K562 (cell line): ENCODE measurements at regions not wholly inside any gene's neighbourhood (a gene's known extent, or its start where the extent isn't known, plus 50 kb on each side); places are given as distances from the start of the nearest gene placed in this dataset.

Experiments used
- CHCHD3 ChIP-seq: fragments of 250-450 bp; sonication (Bioruptor Pico); IDR thresholded peaks from 2 replicates; pipeline ENCODE4 v2.1.2; 2022; ENCODE audit warnings: mild to moderate bottlenecking
- DPF2 ChIP-seq: fragments of 450-650 bp; IDR thresholded peaks from 2 replicates; pipeline ENCODE4 v1.6.1; 2016
- GATAD2B ChIP-seq: fragments of 450-650 bp; IDR thresholded peaks from 2 replicates; pipeline ENCODE4 v1.6.1; 2017; ENCODE audit warnings: mild to moderate bottlenecking, borderline replicate concordance
- HOMEZ ChIP-seq: fragments of 250-450 bp; sonication (Bioruptor Pico); IDR thresholded peaks from 2 replicates; pipeline ENCODE4 v1.4.0; 2020; ENCODE audit warnings: mild to moderate bottlenecking, moderate library complexity
- JUND ChIP-seq, 2 experiments: IDR thresholded peaks; 2 replicates in 1 of 2; 3 replicates in 1 of 2; pipeline ENCODE4 v1.6.1; 2011; ENCODE audit warnings: borderline replicate concordance in 2 of 2, low read depth in 2 of 2, low read length in 2 of 2, improper control_type of control experiment in 1 of 2, missing biosample characterization in 1 of 2, missing genetic modification characterization in 1 of 2, missing genetic modification reagents in 1 of 2
- MAFK ChIP-seq: IDR thresholded peaks from 2 replicates; pipeline ENCODE4 v1.6.1; 2011; ENCODE audit warnings: low read length, improper control_type of control experiment
- MEF2A ChIP-seq: IDR thresholded peaks from 2 replicates; pipeline ENCODE4 v1.6.1; 2011; ENCODE audit warnings: low read depth, mild to moderate bottlenecking, low read length, moderate library complexity; ENCODE audit not compliant: control insufficient read depth
- NFE2 ChIP-seq: IDR thresholded peaks from 2 replicates; pipeline ENCODE4 v1.6.1; 2014; ENCODE audit warnings: antibody characterized with exemption, low read depth
- NR4A1 ChIP-seq, 2 experiments: fragments of 250-450 bp in 1 of 2; fragments of 450-650 bp in 1 of 2; sonication (Bioruptor Pico) in 1 of 2; IDR thresholded peaks; 2 replicates each; pipeline versions ENCODE4 v1.4.0 to v1.6.1; 2016 to 2020; ENCODE audit warnings: mild to moderate bottlenecking in 2 of 2, missing compliant biosample characterization in 1 of 2, missing genetic modification characterization in 1 of 2, moderate library complexity in 1 of 2
- PKNOX1 ChIP-seq: fragments of 450-650 bp; IDR thresholded peaks from 2 replicates; pipeline ENCODE4 v1.6.1; 2016
- POLR3G ChIP-seq: IDR thresholded peaks from 2 replicates; pipeline ENCODE4 v1.6.1; 2011; ENCODE audit not compliant: insufficient read length, insufficient replicate concordance; ENCODE audit errors: extremely low read depth
- ZKSCAN1 ChIP-seq: fragments of 150-350 bp; IDR thresholded peaks from 2 replicates; pipeline ENCODE4 v1.6.1; 2016; ENCODE audit warnings: low read depth, low read length

- TF ChIP-seq POLR3G: no peak
- peak; percentile 49; the same call in 1 of the 2 replicates for TF ChIP-seq MEF2A
- peak; percentile 17; the same call in 1 of the 2 replicates for TF ChIP-seq MAFK
- TF ChIP-seq PKNOX1: peak; percentile 64
- TF ChIP-seq CHCHD3 (CRISPR knock-in tag): no peak
- TF ChIP-seq ZKSCAN1: no peak
- TF ChIP-seq DPF2: peak; percentile 13; the same call in 1 of the 2 replicates
- no peak for TF ChIP-seq HOMEZ (CRISPR knock-in tag)
- no peak for TF ChIP-seq GATAD2B
- TF ChIP-seq NR4A1 (CRISPR knock-in tag; IDR thresholded peaks at IDR 0.05): no peak
- TF ChIP-seq NR4A1 (tag; IDR thresholded peaks at IDR 0.05): no peak
- TF ChIP-seq JUND (IDR thresholded peaks at IDR 0.05; ENCODE audit: borderline replicate concordance, low read depth, low read length): peak; percentile 64
- TF ChIP-seq JUND (tag; IDR thresholded peaks at IDR 0.05; ENCODE audit: borderline replicate concordance, low read depth, low read length): peak; percentile 47; the same call in 1 of the 3 replicates
- TF ChIP-seq NFE2: peak; percentile 58; the same call in 1 of the 2 replicates
These were observed 247.6 kb upstream of the TNP1 start (continued) for GRCh38 chr2:217107480-217107879.
